NCI-H446 (cell line): ENCODE measurements at regions not wholly inside any gene's neighbourhood (a gene's known extent, or its start where the extent isn't known, plus 50 kb on each side); places are given as distances from the start of the nearest gene placed in this dataset.
"Not testable (repeated sequence)": the region's sequence is repeated elsewhere in the genome, so short reads cannot be mapped to it uniquely, and the experiment has no call there.

Experiments
- DNase-seq, 2 experiments: peaks; one replicate each; lab custom pipeline; 2025; lab: John Stamatoyannopoulos, UW

DNA sequence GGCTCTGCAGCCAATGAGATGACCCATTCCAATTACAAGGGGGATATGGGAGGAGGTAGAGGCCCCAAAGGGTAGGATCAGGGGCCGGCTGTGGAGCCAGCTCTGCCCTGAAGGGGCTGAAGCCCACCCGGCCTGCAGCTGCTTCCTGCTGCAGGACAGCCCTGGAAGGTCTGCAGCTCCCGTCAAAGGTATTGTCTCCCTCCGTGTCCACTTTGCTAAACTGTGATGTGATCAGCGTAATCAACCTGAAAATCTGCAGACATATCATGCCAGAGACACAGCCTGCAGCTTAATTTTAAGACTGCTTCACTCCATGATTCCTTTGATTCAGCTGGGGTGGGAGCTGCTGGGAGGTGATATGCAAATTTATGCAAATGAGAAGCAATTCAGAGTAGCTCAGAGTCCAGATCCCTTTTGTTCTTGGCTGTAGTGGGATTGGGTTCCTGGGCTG lies 90.7 kb downstream of the GADD45G start:
- DNase-seq: no peak

DNA sequence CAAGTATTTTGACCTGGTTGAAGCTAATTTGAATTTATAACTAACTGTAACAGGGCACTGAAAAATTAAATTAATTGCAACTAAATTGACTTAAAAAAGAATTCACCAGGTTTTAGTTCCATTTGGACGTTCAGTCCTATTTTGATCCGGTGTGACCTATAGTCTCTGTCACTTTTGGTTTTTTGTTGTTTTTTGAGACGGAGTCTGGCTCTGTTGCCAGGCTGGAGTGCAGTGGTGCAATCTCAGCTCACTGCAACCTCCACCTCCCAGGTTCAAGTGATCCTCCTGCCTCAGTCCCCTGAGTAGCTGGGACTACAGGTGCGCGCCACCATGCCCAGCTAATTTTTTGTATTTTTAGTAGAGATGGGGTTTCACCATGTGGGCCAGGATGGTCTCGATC lies 91.2 kb downstream of the GADD45G start:
- not testable (repeated sequence) for DNase-seq

GRCh38 chr9:89696780-89697179 lies 92.0 kb downstream of the GADD45G start:
- DNase-seq: no peak

DNA sequence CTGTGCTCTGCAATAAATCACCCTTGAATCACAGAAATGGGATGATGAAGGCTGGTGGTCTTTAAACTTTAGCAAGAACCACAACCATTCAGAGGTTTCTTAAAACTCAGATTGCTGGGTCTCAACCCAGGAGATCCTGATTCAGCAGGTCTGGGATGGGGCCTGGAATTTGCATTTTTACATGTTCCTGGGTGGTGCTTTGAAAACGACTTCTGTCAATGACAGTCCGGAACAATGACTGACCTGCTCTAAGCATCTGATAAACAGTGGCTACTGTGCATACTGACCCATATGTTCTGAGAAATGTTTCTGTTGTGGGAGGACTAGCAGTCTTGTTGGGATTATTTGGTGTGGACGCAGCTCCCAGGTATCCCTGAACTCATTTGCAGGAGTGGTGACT lies 92.7 kb downstream of the GADD45G start:
- DNase-seq: no peak

DNA sequence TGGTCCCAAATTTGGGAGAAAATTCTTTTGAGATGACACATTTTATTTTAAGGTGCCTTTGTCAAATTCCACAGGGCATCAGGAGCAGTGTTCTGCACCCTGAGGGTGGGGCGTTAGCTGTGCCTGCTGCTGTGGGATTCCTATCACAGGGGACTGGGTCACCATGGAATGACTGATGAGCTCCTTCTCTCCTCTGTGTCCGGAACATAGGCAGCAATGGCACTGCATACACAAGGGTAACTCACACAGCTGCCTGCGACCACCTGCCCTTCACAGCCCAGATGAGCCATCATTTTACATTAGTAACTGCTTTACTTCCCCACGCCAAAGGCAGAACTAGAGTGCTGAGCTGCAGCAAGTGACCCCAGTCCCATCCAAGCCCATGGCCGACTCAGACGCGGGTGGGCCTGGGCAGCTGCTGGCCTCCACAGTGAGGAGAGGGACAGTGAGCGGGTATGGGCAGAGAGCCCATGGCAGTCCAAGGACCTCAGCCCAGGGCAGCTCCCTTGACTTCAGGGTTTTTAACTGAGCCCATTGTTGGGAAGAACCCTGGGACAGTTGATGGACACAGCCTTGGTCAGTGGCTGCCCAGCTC lies 93.7 kb downstream of the GADD45G start:
- no peak for DNase-seq

DNA sequence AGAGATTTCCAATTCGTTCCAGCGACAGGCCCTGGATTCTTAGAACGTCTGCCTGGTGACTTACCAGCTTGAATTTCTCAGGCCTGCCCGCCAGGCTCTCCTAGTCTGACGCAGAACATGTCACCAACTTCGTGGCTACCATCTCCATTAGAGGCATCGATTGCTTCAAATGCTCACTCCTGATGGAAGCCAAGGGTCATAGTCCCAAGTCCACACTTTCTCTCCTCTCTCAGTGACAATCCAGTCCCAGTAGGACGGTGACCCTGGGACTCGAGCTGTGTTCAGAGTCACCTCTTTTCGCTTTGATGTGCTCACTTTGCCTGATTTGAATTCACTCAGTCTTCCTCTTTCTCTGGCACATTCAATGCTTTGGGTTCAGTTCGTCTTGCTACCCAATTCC lies 94.8 kb downstream of the GADD45G start:
- DNase-seq: no peak

DNA sequence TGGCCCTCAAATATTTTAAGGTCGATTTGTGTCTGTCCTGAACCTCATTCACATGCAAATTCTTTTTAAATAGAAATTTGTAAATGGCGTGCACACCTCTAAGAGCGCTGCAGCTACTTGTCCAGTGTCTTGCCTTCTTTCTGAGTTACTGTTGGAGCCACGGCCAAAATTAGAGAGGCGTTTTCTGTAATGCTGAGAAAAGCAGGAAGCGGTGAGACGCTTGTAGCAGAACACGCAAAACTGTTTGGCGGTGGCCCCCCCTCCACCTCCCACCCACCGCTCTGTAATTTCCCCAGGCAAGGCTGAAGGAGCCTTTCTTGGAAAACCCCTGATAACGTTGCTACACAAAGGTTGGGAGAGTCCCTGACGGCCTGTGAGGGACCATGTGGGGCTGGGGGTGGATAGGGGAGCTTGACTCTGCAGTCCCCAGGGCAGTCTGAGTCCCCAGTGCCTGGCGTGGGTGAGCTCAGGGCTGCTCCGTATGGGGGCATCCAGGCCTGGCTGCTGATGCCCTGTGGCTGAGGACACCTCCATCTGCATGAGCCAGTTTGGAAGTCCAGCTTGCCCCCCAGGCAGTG lies 96.5 kb downstream of the GADD45G start:
- DNase-seq: no peak

DNA sequence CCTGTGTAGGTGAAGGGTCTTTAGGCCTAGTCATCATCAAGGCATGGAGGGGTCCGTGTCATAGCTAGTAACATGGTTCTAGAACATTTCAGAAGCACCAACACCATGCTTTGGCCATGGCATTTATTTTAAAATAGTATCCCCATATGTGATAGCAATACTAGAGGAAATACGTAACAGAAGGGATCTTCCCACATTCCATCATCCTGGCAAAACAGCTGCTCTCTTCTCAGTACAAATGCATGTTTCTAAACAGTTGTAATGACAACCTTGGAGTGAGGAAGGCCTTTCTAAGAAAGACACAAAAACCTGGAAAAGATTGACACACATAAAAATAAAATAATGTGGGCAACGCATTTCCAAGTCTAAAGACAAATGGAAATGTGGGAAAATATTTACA lies 97.6 kb downstream of the GADD45G start:
- no peak for DNase-seq

DNA sequence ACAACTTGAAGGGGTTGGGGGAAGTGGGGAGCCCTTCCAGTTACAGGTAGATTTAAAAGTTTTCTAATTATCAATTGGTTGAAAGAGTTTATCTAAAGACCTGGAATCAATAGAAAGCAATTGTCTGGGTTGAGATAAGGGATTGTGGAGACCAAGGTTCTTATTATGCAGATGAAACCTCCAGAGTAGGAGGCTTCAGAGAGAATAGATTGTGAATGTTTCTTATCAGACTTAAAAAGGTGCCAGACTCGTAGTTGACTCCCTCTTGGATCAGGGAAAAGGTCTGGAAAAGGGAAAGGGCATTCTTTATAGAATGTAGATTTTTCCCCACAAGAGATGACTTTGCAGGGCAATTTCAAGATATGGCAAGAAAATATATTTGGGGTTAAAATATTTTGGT lies 100.8 kb downstream of the GADD45G start:
- DNase-seq: no peak

GRCh38 chr9:89706086-89706485 lies 101.3 kb downstream of the GADD45G start:
- no peak for DNase-seq

GRCh38 chr9:89706731-89707191 lies 101.9 kb downstream of the GADD45G start:
- no peak for DNase-seq

- no peak for DNase-seq
Measured at GRCh38 chr9:89710697-89711096, 105.9 kb downstream of the GADD45G start.

DNA sequence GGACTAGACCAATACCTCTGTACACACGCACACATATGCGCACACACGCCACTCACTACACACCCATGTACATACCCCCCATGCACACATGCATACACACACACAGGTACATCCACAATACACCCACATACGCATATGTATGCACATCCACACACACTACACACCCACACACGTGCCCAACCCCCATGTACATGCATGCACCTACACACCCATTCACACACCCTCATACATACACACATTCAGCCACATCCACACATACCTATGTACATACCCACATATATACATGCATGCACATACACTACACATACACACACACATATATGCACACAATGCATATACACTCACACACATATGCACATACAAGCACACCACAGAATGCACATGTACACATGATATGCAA lies 107.1 kb downstream of the GADD45G start:
- no peak for DNase-seq

DNA sequence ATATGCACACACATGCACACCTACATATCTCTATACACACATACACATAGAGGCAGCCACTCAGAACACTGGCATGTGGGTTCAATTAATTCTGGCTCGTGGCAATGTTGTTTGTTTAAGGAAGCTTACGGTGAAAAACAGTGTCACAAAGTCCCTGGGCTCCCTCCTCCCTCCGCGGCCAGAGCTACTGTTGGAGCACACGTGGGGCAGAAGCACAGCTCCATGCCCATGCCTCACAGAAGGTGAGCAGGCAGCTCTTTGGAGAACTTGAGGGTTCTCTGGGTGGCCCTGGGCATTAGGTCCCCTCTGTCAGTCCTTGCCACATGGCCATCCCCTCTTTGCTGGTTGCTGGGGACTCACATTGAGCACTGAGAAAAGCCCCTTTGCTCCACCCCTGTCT lies 107.5 kb downstream of the GADD45G start:
- no peak for DNase-seq

DNA sequence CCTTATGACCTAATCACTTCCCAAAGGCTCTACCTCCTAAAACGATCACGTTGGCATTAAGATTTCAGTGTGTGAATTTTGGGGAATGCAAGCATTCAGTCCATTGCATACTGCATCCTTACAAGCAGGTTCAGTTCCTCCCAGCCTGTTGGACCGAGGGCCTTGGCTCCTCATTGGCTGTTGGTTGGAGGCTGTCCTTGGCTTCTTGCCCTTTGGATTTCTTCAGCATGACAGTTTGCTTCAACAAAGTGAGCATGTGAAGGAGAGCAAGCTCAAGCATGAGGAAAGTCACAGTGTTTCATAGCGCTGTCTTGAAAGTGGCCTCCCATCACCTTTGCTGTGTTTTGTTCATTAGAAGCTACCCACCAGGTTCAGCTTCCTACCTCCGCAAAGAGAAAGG lies 109.5 kb downstream of the GADD45G start:
- no peak for DNase-seq

DNA sequence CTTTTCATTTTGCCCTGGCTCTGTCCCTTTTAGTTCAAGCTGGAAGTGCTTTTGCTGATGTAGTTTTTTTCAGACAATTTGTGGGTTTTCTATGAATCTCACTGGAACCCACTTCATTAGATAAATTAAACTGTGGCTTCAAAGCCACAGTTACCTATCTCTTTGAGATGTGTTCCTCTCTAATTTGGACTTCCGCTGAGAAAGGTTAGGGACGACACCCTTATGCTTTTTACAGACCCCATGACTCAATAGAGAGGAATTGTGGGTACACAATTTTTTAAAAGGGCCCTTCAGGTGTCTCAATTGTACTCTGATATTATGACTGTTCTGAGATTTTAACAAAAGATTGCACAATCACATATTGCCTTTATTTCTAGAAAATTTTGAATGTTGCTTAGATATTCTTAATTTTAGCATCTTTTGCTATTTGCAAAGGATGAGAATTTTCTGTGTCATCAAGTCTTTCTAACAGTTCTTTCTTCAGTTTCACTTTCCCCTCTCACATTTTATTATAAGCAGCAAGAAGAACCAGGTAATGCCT lies 110.6 kb downstream of the GADD45G start:
- DNase-seq: no peak

- DNase-seq: no peak
Measured at GRCh38 chr9:89715881-89716280, 111.1 kb downstream of the GADD45G start.

DNA sequence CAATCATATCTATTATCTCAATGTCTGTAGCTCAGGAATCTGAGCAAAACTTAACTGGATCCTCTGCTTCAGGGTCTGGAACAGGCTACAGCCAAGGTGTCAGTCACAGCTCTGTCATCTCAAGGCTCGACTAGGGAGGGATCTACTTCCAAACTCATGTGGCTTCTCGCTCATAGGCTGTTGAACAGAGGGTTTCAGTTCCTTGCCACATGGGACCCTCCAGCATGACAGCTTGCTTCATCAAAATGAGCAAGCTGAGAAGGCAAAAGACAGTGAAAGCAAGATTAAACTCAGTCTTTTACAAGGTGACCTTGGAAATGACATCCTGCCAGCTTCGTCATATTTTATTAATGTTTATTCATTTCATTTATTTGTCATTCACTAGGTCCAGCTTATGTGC lies 111.7 kb downstream of the GADD45G start:
- no peak for DNase-seq

- no peak for DNase-seq
Measured at GRCh38 chr9:89718176-89718575, 113.4 kb downstream of the GADD45G start.

DNA sequence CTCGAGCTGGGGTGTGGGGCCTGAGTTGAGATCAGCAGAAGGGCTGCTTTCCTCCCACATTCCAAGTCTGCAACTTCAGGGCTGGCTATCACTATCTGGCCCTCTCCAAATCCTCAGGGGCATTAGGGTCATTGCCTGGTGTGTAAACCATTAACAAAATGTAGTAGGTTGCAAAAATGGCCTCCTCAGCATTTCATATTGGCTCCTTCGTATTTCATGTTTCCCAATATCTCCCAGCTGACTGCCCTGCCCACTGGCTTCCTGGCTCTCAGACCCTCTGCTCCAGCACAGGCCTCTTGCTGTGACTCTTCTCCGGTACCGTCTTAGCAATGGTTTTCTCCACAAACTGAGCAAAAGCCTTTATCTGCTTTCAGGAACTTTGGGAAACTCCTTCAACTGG lies 113.8 kb downstream of the GADD45G start:
- no peak for DNase-seq

GRCh38 chr9:89719202-89719601 lies 114.4 kb downstream of the GADD45G start:
- no peak for DNase-seq

DNA sequence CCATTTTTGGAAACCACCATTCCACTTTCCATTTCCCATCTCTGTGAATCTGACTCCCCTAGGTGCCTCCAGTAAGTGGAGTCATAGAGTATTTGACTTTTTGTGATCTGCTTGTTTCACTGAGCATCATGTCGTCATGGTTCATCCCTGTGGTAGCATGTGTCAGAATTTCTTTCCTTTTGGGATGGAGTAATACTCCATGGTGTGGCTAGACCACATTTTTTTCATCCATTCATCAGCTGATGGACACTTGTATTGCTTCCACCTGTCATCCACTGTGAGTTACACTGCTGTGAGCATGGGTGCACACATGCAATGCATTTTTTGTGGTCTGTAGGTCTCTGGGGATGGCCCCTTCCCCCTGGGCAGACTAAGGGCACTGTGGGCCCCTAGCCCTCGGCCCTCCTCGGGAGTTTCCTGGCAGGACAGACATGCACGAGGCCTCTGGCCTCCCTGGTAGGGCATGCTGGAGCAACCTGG lies 115.9 kb downstream of the GADD45G start:
- no peak for DNase-seq

- DNase-seq: no peak
Measured at GRCh38 chr9:89721176-89721700, 116.4 kb downstream of the GADD45G start.
